Gastroesophageal sphincter (tissue), 3 donors: ENCODE measurements at regions not wholly inside any gene's neighbourhood (a gene's known extent, or its start where the extent isn't known, plus 50 kb on each side); places are given as distances from the start of the nearest gene placed in this dataset.

Source experiments
- POLR2A ChIP-seq, 2 donors: fragments of 450-650 bp; IDR thresholded peaks; one replicate each; pipeline ENCODE4 v1.6.1; 2017; ENCODE audit warnings: antibody characterized with exemption in 2 of 2, mild to moderate bottlenecking in 2 of 2, moderate library complexity in 1 of 2
- POLR2AphosphoS5 ChIP-seq: sonication (generic); formaldehyde crosslinking; IDR thresholded peaks from one replicate; pipeline ENCODE4 v1.6.1; 2017; ENCODE audit warnings: antibody characterized with exemption
- TF ChIP-seq, protein P1 (sequence below), 4 experiments: fragments of 200-600 bp in 2 of 4; fragments of 450-650 bp in 2 of 4; sonication (generic) in 1 of 4; IDR thresholded peaks; one replicate each; pipeline ENCODE4 v1.5.1; 2017 to 2019; ENCODE audit warnings: antibody characterized with exemption in 4 of 4, mild to moderate bottlenecking in 2 of 4, moderate library complexity in 2 of 4

DNA sequence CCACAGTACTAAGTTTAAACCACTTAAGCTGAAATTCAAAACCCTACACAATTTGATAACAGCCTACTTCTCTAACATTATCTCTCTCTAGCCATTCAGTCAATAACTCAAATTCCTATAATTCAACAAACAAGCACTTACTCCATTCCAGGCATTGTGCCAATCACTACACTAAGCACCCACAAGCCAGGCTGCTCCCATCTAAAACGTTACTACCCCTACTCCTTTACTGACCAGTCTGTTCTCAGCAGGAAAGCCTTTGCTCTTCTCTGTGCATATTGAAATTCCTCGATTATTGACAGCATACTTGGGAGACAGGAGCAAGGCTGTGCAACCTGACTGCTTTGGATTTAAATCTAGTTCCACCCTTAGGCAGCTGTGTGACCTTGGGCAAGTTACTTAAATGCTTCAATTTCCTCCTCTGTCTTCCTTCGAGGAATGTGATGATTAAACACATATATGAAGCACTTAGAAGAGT lies 177.2 kb upstream of the THBS1 start:
- TF ChIP-seq POLR2A (IDR thresholded peaks at IDR 0.05) (no peak), POLR2AphosphoS5 (no peak)
- TF ChIP-seq, protein P1, sequence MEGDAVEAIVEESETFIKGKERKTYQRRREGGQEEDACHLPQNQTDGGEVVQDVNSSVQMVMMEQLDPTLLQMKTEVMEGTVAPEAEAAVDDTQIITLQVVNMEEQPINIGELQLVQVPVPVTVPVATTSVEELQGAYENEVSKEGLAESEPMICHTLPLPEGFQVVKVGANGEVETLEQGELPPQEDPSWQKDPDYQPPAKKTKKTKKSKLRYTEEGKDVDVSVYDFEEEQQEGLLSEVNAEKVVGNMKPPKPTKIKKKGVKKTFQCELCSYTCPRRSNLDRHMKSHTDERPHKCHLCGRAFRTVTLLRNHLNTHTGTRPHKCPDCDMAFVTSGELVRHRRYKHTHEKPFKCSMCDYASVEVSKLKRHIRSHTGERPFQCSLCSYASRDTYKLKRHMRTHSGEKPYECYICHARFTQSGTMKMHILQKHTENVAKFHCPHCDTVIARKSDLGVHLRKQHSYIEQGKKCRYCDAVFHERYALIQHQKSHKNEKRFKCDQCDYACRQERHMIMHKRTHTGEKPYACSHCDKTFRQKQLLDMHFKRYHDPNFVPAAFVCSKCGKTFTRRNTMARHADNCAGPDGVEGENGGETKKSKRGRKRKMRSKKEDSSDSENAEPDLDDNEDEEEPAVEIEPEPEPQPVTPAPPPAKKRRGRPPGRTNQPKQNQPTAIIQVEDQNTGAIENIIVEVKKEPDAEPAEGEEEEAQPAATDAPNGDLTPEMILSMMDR (IDR thresholded peaks at IDR 0.05), result no peak
